ENCODE measurements at regions not wholly inside any gene's neighbourhood (a gene's known extent, or its start where the extent isn't known, plus 50 kb on each side); places are given as distances from the start of the nearest gene placed in this dataset.

DNA sequence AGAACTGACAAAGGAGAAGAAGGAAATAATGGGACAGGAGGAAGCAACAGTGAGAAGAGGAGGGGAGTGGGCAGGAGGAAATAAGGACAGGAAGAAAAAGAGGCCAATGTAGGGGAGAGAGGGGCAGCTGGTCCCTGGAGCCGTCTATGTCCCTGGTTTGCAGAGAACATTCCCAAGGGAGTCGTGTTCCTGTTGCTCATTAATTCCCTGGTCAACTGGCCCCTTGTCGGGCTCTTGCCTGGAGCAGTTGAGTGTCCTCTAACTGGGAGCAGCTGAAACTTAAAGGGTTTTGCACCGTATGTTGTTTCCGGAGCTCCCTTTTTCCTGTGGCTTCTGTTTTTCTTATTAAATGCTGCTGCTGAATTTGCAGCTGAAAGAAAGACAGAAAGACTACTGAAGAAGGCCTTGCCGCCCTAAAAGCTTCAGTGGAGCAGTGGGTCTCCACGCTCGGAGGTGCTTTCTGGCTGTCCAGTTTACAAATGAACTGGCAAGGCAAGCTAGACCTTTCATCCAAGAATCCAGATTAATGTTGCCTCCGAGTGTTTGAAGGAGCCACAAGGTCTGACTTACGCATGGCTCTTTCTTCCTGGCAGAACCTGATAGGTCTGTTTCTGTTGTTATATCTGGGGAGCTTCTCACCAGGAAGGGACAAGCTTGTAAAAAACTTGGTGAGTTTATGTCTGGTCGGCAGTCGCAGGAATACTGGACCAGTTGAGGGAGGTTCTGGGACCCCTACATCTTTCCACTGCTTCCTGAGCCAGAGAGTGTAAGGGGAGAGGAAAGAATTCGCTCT lies 146.2 kb upstream of the RFLNA start:
- TF ChIP-seq ZNF350 (CRISPR knock-in tag; IDR thresholded peaks at IDR 0.05; ENCODE audit: borderline replicate concordance, low read depth) (no peak), RFX3 (CRISPR knock-in tag; IDR thresholded peaks at IDR 0.05) (no peak), ZNF615 (CRISPR knock-in tag; IDR thresholded peaks at IDR 0.05; ENCODE audit: borderline replicate concordance) (no peak), MATR3 (CRISPR knock-in tag; IDR thresholded peaks at IDR 0.05) (no peak), MAF1 (CRISPR knock-in tag; IDR thresholded peaks at IDR 0.05; ENCODE audit: borderline replicate concordance) (no peak), ZFYVE20 (CRISPR knock-in tag; IDR thresholded peaks at IDR 0.05; ENCODE audit: borderline replicate concordance, low read depth) (no peak), ZNF329 (CRISPR knock-in tag; IDR thresholded peaks at IDR 0.05; ENCODE audit: low read depth) (no peak), MAFG (CRISPR knock-in tag; IDR thresholded peaks at IDR 0.05) (no peak), ZNF709 (CRISPR knock-in tag; IDR thresholded peaks at IDR 0.05) (no peak), SMARCE1 (IDR thresholded peaks at IDR 0.05; ENCODE audit: borderline replicate concordance) (no peak), MEF2D (CRISPR knock-in tag; IDR thresholded peaks at IDR 0.05) (no peak), ZNF230 (CRISPR knock-in tag; IDR thresholded peaks at IDR 0.05) (no peak), AKAP8 (CRISPR knock-in tag; IDR thresholded peaks at IDR 0.05) (no peak)
- TF ChIP-seq, protein P1, sequence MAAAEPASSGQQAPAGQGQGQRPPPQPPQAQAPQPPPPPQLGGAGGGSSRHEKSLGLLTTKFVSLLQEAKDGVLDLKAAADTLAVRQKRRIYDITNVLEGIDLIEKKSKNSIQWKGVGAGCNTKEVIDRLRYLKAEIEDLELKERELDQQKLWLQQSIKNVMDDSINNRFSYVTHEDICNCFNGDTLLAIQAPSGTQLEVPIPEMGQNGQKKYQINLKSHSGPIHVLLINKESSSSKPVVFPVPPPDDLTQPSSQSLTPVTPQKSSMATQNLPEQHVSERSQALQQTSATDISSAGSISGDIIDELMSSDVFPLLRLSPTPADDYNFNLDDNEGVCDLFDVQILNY (CRISPR knock-in tag; conservative IDR thresholded peaks at IDR 0.05) = no peak
- TF ChIP-seq, protein P2, sequence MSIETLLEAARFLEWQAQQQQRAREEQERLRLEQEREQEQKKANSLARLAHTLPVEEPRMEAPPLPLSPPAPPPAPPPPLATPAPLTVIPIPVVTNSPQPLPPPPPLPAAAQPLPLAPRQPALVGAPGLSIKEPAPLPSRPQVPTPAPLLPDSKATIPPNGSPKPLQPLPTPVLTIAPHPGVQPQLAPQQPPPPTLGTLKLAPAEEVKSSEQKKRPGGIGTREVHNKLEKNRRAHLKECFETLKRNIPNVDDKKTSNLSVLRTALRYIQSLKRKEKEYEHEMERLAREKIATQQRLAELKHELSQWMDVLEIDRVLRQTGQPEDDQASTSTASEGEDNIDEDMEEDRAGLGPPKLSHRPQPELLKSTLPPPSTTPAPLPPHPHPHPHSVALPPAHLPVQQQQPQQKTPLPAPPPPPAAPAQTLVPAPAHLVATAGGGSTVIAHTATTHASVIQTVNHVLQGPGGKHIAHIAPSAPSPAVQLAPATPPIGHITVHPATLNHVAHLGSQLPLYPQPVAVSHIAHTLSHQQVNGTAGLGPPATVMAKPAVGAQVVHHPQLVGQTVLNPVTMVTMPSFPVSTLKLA (IDR thresholded peaks at IDR 0.05) = no peak
- TF ChIP-seq, protein P3, sequence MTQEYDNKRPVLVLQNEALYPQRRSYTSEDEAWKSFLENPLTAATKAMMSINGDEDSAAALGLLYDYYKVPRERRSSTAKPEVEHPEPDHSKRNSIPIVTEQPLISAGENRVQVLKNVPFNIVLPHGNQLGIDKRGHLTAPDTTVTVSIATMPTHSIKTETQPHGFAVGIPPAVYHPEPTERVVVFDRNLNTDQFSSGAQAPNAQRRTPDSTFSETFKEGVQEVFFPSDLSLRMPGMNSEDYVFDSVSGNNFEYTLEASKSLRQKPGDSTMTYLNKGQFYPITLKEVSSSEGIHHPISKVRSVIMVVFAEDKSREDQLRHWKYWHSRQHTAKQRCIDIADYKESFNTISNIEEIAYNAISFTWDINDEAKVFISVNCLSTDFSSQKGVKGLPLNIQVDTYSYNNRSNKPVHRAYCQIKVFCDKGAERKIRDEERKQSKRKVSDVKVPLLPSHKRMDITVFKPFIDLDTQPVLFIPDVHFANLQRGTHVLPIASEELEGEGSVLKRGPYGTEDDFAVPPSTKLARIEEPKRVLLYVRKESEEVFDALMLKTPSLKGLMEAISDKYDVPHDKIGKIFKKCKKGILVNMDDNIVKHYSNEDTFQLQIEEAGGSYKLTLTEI (CRISPR knock-in tag; conservative IDR thresholded peaks at IDR 0.05) = no peak
- TF ChIP-seq, protein P4, sequence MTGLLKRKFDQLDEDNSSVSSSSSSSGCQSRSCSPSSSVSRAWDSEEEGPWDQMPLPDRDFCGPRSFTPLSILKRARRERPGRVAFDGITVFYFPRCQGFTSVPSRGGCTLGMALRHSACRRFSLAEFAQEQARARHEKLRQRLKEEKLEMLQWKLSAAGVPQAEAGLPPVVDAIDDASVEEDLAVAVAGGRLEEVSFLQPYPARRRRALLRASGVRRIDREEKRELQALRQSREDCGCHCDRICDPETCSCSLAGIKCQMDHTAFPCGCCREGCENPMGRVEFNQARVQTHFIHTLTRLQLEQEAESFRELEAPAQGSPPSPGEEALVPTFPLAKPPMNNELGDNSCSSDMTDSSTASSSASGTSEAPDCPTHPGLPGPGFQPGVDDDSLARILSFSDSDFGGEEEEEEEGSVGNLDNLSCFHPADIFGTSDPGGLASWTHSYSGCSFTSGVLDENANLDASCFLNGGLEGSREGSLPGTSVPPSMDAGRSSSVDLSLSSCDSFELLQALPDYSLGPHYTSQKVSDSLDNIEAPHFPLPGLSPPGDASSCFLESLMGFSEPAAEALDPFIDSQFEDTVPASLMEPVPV (CRISPR knock-in tag; IDR thresholded peaks at IDR 0.05) = no peak
- TF ChIP-seq, protein P5, sequence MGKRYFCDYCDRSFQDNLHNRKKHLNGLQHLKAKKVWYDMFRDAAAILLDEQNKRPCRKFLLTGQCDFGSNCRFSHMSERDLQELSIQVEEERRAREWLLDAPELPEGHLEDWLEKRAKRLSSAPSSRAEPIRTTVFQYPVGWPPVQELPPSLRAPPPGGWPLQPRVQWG (CRISPR knock-in tag; IDR thresholded peaks at IDR 0.05; ENCODE audit: borderline replicate concordance, low read depth) = no peak
- no peak for FAIRE-seq
- in situ Hi-C loops (cut with HindIII; ENCODE audit: extremely low pct_ligation_motif_present, low pct_unique_long_range_greater_than_20kb) (no loop called here), intact Hi-C loops (cut with micrococcal nuclease; ENCODE audit: unreplicated experiment) (no loop called here)
- no peak overlapping the region for H3K4me3 ChIP-seq (replicated peaks in 1 of 3; ENCODE audit: insufficient read depth in 1 of 3, low read depth in 2 of 3, low read length in 3 of 3)
- no TSS peak for BruUV-seq (replicated peaks)
- H3K79me2 ChIP-seq (ENCODE audit: insufficient read depth, low read length) = no peaks in the 10 kb centered on the region
- WGBS (ENCODE audit: low lambda C conversion rate) = 54% methylated on average over 13 of the region's 13 CpGs
- H3K9me3 ChIP-seq (ENCODE audit: low read length) = no peaks in the 10 kb centered on the region
- H2AFZ ChIP-seq (ENCODE audit: low read length) = no peak overlapping the region
- H3K4me1 ChIP-seq (ENCODE audit: insufficient read depth, low read length) = no peaks in the 10 kb centered on the region
- ChIA-PET CTCF (ENCODE audit: low intra/inter-chr PET ratio, low total read pairs) (no interaction called here), POLR2A (no interaction called here)
- H3K27ac ChIP-seq (ENCODE audit: extremely low read length, insufficient read depth, low read length) = no peak overlapping the region
- H3K27me3 ChIP-seq (ENCODE audit: control insufficient read depth in 1 of 2, insufficient read depth in 2 of 2, low read length in 2 of 2) = peaks cover 0 to 36% of the 10 kb centered on the region in 2 experiments; a peak in 2 of 5 replicates
- H3K4me2 ChIP-seq (ENCODE audit: low read depth, low read length) = no peak overlapping the region
- H4K20me1 ChIP-seq (ENCODE audit: insufficient read depth, low read length) = no peaks in the 10 kb centered on the region
- DNase-seq (ENCODE audit: low spot score) = no peak
- no peaks in the 10 kb centered on the region for H3K36me3 ChIP-seq (replicated peaks in 1 of 2; ENCODE audit: control insufficient read depth in 1 of 2, insufficient read depth in 2 of 2, low read length in 2 of 2)
- ATAC-seq = no peak
- H3K9ac ChIP-seq (ENCODE audit: insufficient read depth, low read depth, low read length) = no peak overlapping the region
